ENCODE measurements at regions not wholly inside any gene's neighbourhood (a gene's known extent, or its start where the extent isn't known, plus 50 kb on each side); places are given as distances from the start of the nearest gene placed in this dataset.

GRCh38 chr7:136585954-136586670 is 282.3 kb upstream of the CHRM2 start:
- TF ChIP-seq EP300 (IDR thresholded peaks at IDR 0.05) (no peak), CTCF (IDR thresholded peaks at IDR 0.05) (no peak), POLR2A (IDR thresholded peaks at IDR 0.05) (no peak), POLR2AphosphoS5 (IDR thresholded peaks at IDR 0.05) (no peak)

Data from sigmoid colon (tissue), 4 donors.